ENCODE measurements at regions not wholly inside any gene's neighbourhood (a gene's known extent, or its start where the extent isn't known, plus 50 kb on each side); places are given as distances from the start of the nearest gene placed in this dataset.

GRCh38 chr1:105793536-105794146, 1262.8 kb upstream of the PRMT6 start:
- TF ChIP-seq CTCF (IDR thresholded peaks at IDR 0.05) (peak; percentile 19 to 57 (median 50)), POLR2AphosphoS5 (IDR thresholded peaks at IDR 0.05) (no peak), POLR2A (IDR thresholded peaks at IDR 0.05) (no peak)
